Kidney (tissue), 13 donors: ENCODE measurements at regions not wholly inside any gene's neighbourhood (a gene's known extent, or its start where the extent isn't known, plus 50 kb on each side); places are given as distances from the start of the nearest gene placed in this dataset.
A peak's percentile ranks its signal among the peaks of the same experiment; 100 is the strongest.

Experiments
- DNase-seq, 5 donors: peaks; one replicate each; pipeline ENCODE4 v3.0.0-alpha.2; 2013 to 2020
- FAIRE-seq: peaks from 2 replicates; lab custom pipeline; 2012; peaks lifted over from hg19 to GRCh38; lab: Jason Lieb, UNC
- H3K27ac ChIP-seq, 2 donors: one replicate each; pipeline ENCODE4 v1.7.0; 2013; ENCODE audit warnings: low read depth in 2 of 2, low read length in 2 of 2, inconsistent platforms in 1 of 2
- H3K27me3 ChIP-seq: one replicate; pipeline ENCODE4 v1.7.1; 2013; ENCODE audit warnings: low read length, inconsistent platforms; ENCODE audit not compliant: control insufficient read depth, insufficient read depth
- H3K36me3 ChIP-seq, 3 donors: one replicate each; pipeline versions ENCODE4 v1.7.0 to v1.7.1; 2013; ENCODE audit warnings: low read length in 3 of 3, control low read depth in 1 of 3, inconsistent platforms in 1 of 3; ENCODE audit not compliant: insufficient read depth in 3 of 3, control insufficient read depth in 2 of 3
- H3K4me1 ChIP-seq, 3 donors: one replicate each; pipeline versions ENCODE4 v1.7.0 to v1.7.1; 2013; ENCODE audit warnings: low read length in 3 of 3, inconsistent platforms in 1 of 3, low read depth in 1 of 3; ENCODE audit not compliant: control insufficient read depth in 2 of 3, insufficient read depth in 2 of 3
- H3K4me3 ChIP-seq, 3 donors: one replicate each; pipeline versions ENCODE4 v1.7.0 to v1.8.1; 2013; ENCODE audit warnings: low read length in 3 of 3, control low read depth in 1 of 3, inconsistent platforms in 1 of 3
- H3K9ac ChIP-seq, 3 donors: one replicate each; pipeline versions ENCODE4 v1.7.0 to v1.7.1; 2013; ENCODE audit warnings: low read length in 3 of 3, control low read depth in 1 of 3, inconsistent platforms in 1 of 3
- H3K9me3 ChIP-seq, 3 donors: one replicate each; pipeline versions ENCODE4 v1.7.0 to v1.7.1; 2013; ENCODE audit warnings: low read length in 3 of 3, control low read depth in 1 of 3, inconsistent platforms in 1 of 3; ENCODE audit not compliant: control insufficient read depth in 2 of 3, insufficient read depth in 1 of 3
- CTCF ChIP-seq: IDR thresholded peaks from 3 replicates; pipeline ENCODE4 v1.5.1; 2012; ENCODE audit warnings: mild to moderate bottlenecking, moderate library complexity, borderline replicate concordance; ENCODE audit not compliant: insufficient read depth; ENCODE audit errors: extremely low read depth
- intact Hi-C: fragments of 100-400 bp; cut with DNase I; formaldehyde crosslinking; loops from one replicate; pipeline ENCODE4 v1.11.1; 2022
- donor health status: control.
- donor health status: control.
- donor health status: control.
- donor health status: control.
- donor health status: control.
- donor health status: DM: yes; HTN: yes; CAD: no.
- donor health status: Normal renal cell carcinoma (clear cell type).

- Histone ChIP-seq H3K9me3 (no peaks in the 10 kb centered on the region), H3K27ac (no peak overlapping the region), H3K4me1 (no peaks in the 10 kb centered on the region), H3K9ac (no peak overlapping the region), H3K4me3 (no peak overlapping the region), H3K27me3 (no peaks in the 10 kb centered on the region), H3K36me3 (no peaks in the 10 kb centered on the region)
- FAIRE-seq = no peak
- peak in 1 of 5 donors; percentile 24 for DNase-seq
- intact Hi-C loops = no loop called here
- no peak for TF ChIP-seq CTCF
These were observed 531.1 kb downstream of the TBC1D22A start for GRCh38 chr22:47293368-47294221.

GRCh38 chr22:47292546-47293320, 530.3 kb downstream of the TBC1D22A start:
- no peaks in the 10 kb centered on the region for H3K9me3 ChIP-seq
- no peak overlapping the region for H3K27ac ChIP-seq
- no peak overlapping the region for H3K4me3 ChIP-seq
- intact Hi-C loops = no loop called here
- no peaks in the 10 kb centered on the region for H3K36me3 ChIP-seq
- no peak for FAIRE-seq
- H3K4me1 ChIP-seq = no peaks in the 10 kb centered on the region
- H3K9ac ChIP-seq = no peak overlapping the region
- no peaks in the 10 kb centered on the region for H3K27me3 ChIP-seq
- DNase-seq = peak in 4 of 5 donors; percentile 66 to 84 (median 76)
- TF ChIP-seq CTCF = no peak

GRCh38 chr22:47291565-47292495, 529.4 kb downstream of the TBC1D22A start:
- Histone ChIP-seq H3K4me3 (no peak overlapping the region), H3K4me1 (no peaks in the 10 kb centered on the region), H3K9me3 (no peaks in the 10 kb centered on the region), H3K9ac (no peak overlapping the region), H3K27me3 (no peaks in the 10 kb centered on the region), H3K27ac (no peak overlapping the region), H3K36me3 (no peaks in the 10 kb centered on the region)
- no peak for TF ChIP-seq CTCF
- intact Hi-C loops = no loop called here
- peak in 1 of 5 donors; percentile 34 for DNase-seq
- FAIRE-seq = no peak
